GM13977 (cell line): ENCODE measurements at regions not wholly inside any gene's neighbourhood (a gene's known extent, or its start where the extent isn't known, plus 50 kb on each side); places are given as distances from the start of the nearest gene placed in this dataset.

Source experiments
- DNase-seq: peaks from one replicate; pipeline ENCODE4 v3.0.0; 2012; ENCODE audit warnings: low spot score
- CTCF ChIP-seq: IDR thresholded peaks from 2 replicates; pipeline ENCODE4 v1.5.1; 2012; ENCODE audit warnings: mild to moderate bottlenecking, control low read depth; ENCODE audit not compliant: insufficient read depth; ENCODE audit errors: extremely low read depth, missing control alignments
- in situ Hi-C: fragments of 300-500 bp; cut with MboI; formaldehyde crosslinking; loops from one replicate; pipeline ENCODE4 v1.12.0; 2022; ENCODE audit warnings: low sequenced_read_pairs, low pct_unique_long_range_greater_than_20kb, mixed read lengths, inconsistent platforms; ENCODE audit not compliant: unreplicated experiment

GRCh38 chr2:217366966-217367365, 507.1 kb upstream of the TNP1 start:
- DNase-seq: no peak
- in situ Hi-C loops: no loop called here
- TF ChIP-seq CTCF: no peak

- DNase-seq: no peak
- in situ Hi-C loops: no loop called here
Measured at GRCh38 chr2:217366266-217366895, 506.5 kb upstream of the TNP1 start.

GRCh38 chr2:217365656-217366055, 505.8 kb upstream of the TNP1 start:
- no peak for DNase-seq
- in situ Hi-C loops: no loop called here
- TF ChIP-seq CTCF: no peak

More at GRCh38 chr2:217366266-217366895, 506.5 kb upstream of the TNP1 start:
- TF ChIP-seq CTCF: no peak

- TF ChIP-seq CTCF: no peak
- in situ Hi-C loops: no loop called here
- no peak for DNase-seq
Measured at GRCh38 chr2:217364224-217364623, 504.4 kb upstream of the TNP1 start.

- in situ Hi-C loops: no loop called here
- DNase-seq: no peak
- no peak for TF ChIP-seq CTCF
Measured at GRCh38 chr2:217363470-217363869, 503.6 kb upstream of the TNP1 start.

GRCh38 chr2:217362710-217363109, 502.8 kb upstream of the TNP1 start:
- no peak for TF ChIP-seq CTCF
- in situ Hi-C loops: no loop called here
- no peak for DNase-seq
